Prostate gland (tissue), 1 donor: ENCODE measurements at regions not wholly inside any gene's neighbourhood (a gene's known extent, or its start where the extent isn't known, plus 50 kb on each side); places are given as distances from the start of the nearest gene placed in this dataset.

ENCODE experiments used
- POLR2A ChIP-seq: fragments of 450-650 bp; IDR thresholded peaks from one replicate; pipeline ENCODE4 v1.6.1; 2016; ENCODE audit warnings: antibody characterized with exemption, mild to moderate bottlenecking
- POLR2AphosphoS5 ChIP-seq: sonication (generic); formaldehyde crosslinking; IDR thresholded peaks from one replicate; pipeline ENCODE4 v1.6.1; 2017; ENCODE audit warnings: antibody characterized with exemption

DNA sequence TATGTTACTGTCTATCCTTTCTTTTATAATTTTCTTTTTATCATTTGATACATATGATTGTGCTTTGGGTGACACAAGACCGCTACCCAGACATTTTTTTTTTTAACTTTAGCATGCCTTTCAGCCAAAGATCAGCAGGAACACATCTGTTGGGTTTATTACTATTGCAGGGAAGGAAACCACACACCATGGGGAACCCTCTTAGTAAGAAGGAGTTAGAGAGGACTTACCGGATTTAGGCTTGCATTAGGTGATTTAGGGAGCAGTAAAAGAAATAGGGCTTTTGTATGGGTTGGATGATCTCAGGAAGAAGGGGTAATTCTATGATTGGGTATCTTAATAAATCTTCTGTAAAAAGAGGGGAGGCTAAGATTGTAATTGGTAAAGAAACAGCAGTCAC, 138.2 kb downstream of the SNX18 start:
- TF ChIP-seq POLR2AphosphoS5: no peak
- TF ChIP-seq POLR2A: no peak
